ENCODE measurements at regions not wholly inside any gene's neighbourhood (a gene's known extent, or its start where the extent isn't known, plus 50 kb on each side); places are given as distances from the start of the nearest gene placed in this dataset.

- TF ChIP-seq CTCF (IDR thresholded peaks at IDR 0.05) = no peak
- no peak overlapping the region for H3K27ac ChIP-seq
These were observed 202.8 kb upstream of the TWIST2 start for GRCh38 chr2:238645095-238645494.

GRCh38 chr2:238645716-238646115, 202.2 kb upstream of the TWIST2 start:
- TF ChIP-seq ZFX (IDR thresholded peaks at IDR 0.05; ENCODE audit: borderline replicate concordance) = no peak
- no peak for TF ChIP-seq CTCF (IDR thresholded peaks at IDR 0.05)
- H3K27ac ChIP-seq = no peak overlapping the region

- no peak overlapping the region for H3K27ac ChIP-seq
- TF ChIP-seq ZFX (IDR thresholded peaks at IDR 0.05; ENCODE audit: borderline replicate concordance) (no peak), CTCF (IDR thresholded peaks at IDR 0.05) (no peak)
These were observed 201.6 kb upstream of the TWIST2 start for GRCh38 chr2:238646281-238646680.

GRCh38 chr2:238646803-238647202, 201.1 kb upstream of the TWIST2 start:
- TF ChIP-seq CTCF (IDR thresholded peaks at IDR 0.05) (no peak), ZFX (IDR thresholded peaks at IDR 0.05; ENCODE audit: borderline replicate concordance) (no peak)
- H3K27ac ChIP-seq = no peak overlapping the region

GRCh38 chr2:238649123-238649522, 198.8 kb upstream of the TWIST2 start:
- TF ChIP-seq ZFX (IDR thresholded peaks at IDR 0.05; ENCODE audit: borderline replicate concordance) (no peak), CTCF (IDR thresholded peaks at IDR 0.05) (no peak)
- H3K27ac ChIP-seq = no peak overlapping the region

- no peak overlapping the region for H3K27ac ChIP-seq
- TF ChIP-seq ZFX (IDR thresholded peaks at IDR 0.05; ENCODE audit: borderline replicate concordance) (no peak), CTCF (IDR thresholded peaks at IDR 0.05) (no peak)
These were observed 197.9 kb upstream of the TWIST2 start for GRCh38 chr2:238649936-238650518.

- H3K27ac ChIP-seq = no peak overlapping the region
- TF ChIP-seq CTCF (IDR thresholded peaks at IDR 0.05) (no peak), ZFX (IDR thresholded peaks at IDR 0.05; ENCODE audit: borderline replicate concordance) (no peak)
These were observed 197.3 kb upstream of the TWIST2 start for GRCh38 chr2:238650536-238650935.
